DMS153 treated with DMSO at 0.1 percent for 48 hours (cell line): ENCODE measurements at regions not wholly inside any gene's neighbourhood (a gene's known extent, or its start where the extent isn't known, plus 50 kb on each side); places are given as distances from the start of the nearest gene placed in this dataset.
"Not testable (repeated sequence)": the region's sequence is repeated elsewhere in the genome, so short reads cannot be mapped to it uniquely, and the experiment has no call there.

Source experiments
- DNase-seq: peaks from one replicate; lab custom pipeline; 2025; ENCODE audit not compliant: unreplicated experiment; lab: John Stamatoyannopoulos, UW

DNA sequence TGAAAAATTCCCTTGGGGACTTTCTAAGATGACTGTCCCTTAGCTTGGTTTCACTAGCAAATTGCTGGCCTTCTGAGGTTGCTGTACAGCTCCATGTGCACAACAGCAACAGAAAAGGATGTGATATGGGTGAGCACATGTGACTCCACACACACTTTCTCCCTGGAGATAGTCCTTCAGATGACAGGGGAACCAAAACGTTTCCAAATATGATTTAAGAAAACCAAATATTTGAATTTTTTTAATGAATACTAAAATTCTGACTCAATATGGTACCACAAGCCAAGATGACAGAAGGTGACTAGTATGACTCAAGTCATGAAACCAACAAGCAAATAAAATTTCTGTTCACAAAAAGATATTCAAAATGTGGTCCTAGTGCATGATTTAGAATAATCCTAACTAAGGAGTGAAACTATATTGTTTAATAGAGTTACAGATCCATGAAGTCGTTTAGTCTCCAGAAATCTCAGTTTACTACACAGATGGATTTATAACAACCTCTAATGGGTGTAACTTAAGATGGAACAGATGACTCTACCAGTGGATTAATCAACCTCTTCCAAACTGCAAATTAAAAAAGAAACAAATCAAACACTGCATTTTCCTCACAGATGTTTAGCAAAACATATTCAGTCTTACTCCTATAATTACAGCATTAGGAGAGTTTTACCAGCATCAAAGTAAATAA lies 144.8 kb upstream of the PIK3R1 start:
- DNase-seq, result no peak

DNA sequence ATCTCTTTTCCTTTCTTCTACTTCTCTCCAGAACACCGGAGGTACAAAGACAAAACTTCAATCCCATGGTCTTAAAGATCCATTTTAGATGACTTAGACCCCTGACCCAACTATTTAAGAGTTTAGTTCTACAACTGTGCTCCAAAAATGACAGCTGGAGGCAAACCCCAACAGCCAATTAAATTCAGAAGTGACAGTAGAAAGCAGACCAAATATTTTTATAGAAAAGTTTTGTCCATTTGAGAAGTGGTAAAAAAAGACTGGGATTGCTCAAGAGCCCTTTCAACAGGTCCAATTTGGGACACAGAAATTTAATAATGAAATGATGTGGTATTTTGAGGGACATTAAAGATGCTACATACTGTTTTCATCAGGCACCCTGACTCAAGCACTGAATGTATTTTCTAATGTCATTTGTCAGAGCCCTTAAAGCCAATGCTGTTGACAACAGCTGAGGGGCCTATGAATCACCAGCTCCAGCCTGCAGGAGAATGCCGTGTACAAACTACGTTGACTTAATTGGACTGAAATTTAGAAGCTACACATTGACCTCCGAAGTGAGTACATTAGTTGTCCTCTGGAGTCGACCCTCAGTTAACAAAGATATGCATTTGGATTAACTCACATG lies 147.5 kb upstream of the PIK3R1 start:
- DNase-seq, result no peak

DNA sequence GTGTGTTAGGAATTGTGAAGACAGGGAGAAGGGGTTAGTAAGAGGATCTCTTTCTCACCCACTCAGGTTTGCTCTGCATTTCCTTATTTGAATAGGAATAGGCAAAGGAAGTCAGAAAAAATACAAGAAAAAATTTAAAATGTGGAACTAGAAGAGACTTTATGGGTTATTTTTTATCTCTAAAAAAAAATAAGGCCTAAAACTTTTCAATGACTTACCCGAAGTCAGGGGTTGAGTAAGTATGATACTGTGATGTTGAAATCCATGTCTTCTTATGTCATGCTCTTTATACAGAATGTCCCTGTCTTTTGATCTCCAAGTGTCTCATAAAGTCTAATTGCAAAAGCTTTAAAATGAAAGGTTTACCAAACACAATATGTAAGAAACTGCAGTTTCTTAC lies 148.3 kb upstream of the PIK3R1 start:
- DNase-seq, result no peak

DNA sequence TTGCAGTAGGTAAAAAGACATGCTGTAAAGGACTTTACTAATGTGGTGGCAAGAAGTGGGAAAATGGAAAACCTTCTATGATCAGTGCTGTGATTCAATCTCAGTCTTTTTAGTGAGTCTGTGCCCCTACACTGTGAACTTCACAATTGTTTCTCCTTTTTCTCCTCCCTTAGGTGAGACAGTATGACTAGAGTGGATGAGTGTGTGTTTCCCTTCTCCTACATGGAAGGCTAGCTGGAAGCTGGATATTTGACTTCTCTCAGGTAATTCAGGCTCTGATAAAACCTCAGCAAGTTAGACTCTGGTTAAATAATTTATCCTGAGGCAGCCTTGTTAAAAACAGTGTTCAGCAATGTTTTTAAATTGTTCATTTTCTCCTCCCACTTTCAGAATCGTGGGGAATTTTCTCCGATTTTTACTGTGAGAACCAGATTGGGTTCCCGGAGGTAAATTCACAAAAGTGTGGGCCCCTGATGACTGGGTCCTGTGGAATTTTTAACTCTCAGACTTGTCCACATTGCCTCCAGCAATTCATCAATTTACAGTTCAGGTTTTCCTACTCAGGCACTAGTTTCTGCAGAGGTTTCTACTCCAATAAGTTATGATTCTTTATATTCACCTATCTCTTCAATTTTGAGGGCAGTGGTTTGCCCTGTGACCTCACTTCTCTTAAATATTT lies 149.1 kb upstream of the PIK3R1 start:
- DNase-seq, result no peak

DNA sequence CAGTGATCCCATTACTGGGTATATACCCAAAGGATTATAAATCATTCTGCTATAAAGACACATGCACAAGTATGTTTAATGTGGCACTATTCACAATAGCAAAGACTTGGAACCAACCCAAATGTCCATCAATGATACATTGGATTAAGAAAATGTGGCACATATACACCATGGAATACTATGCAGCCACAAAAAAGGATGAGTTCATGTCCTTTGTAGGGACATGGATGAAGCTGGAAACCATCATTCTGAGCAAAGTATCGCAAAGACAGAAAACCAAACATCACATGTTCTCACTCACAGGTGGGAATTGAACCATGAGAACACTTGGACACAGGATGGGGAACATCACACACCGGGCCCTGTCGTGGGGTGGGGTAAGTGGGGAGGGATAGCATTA lies 150.2 kb upstream of the PIK3R1 start:
- DNase-seq, result not testable (repeated sequence)

DNA sequence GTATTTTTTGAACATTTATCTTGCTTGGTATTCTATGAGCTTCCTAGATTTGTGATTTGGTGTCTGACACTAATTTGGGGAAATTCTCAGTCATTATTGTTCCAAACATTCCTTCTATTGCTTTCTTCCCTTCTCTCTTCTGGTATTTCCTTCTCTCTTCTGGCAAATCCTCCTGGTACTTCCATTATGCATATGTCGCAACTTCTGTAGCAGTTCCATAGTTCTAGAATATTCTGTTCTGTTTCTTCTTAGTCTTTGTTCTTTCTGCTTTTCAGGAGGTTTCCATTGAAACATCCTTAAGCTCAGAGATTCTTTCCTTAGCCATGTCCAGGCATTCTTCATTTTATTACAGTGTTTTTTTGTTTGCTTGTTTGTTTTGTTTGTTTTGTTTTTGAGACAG lies 155.2 kb upstream of the PIK3R1 start:
- DNase-seq, result no peak

DNA sequence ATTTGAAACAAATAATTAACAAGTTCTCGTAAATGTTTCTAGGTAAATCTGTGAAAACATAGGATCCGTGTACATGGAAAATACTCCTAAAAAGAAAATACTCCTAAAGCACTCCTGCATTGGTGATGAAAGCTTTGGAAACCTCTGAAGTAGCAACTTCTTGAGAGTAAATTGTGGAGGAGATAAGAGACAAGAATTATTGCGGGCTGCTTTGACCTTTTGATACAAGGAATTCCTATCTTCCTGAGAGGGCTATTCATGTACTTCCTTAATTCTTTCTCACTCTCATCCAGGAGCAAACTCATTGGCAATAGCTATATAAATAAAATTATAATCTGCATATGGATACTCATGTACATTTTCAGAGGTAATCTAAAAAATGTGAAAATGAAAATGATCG lies 158.4 kb upstream of the PIK3R1 start:
- no peak for DNase-seq

DNA sequence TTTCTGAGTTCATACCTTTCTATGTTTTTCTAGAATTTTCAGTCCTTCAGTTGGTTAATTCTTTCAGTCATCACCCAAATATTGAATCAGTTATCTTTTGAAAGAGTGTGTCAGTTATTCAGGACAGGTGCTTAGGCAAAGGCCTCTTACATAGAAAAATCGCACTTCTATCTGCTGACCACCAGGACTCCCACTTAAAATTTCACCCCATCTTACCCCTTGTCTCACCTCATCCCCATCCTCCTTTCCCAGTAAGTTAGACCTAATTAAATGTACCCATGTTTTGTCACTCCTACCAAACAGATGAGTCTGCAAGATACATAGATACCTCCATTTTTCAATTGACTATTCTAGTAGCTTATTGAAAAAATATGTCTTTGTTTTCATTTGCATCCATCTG lies 159.9 kb upstream of the PIK3R1 start:
- DNase-seq, result no peak

DNA sequence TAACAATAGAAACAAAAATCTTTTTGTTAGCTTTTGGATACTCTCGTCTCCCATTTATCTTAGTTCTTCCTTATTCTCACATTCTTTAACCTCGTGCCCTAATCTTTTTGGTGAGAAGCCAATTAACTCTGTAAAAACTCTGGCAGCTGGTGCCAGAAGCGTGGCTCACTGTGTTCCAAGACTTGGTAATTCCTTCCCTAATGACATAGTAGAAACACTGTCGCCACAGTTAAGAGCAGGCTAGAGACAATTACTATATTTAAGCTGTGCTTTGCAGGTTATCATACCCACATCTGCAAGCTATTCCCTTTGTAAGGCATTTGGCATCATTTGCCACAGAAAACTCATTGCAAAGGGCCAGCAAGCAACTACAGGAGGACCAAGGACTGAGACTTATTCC lies 160.9 kb upstream of the PIK3R1 start:
- no peak for DNase-seq

DNA sequence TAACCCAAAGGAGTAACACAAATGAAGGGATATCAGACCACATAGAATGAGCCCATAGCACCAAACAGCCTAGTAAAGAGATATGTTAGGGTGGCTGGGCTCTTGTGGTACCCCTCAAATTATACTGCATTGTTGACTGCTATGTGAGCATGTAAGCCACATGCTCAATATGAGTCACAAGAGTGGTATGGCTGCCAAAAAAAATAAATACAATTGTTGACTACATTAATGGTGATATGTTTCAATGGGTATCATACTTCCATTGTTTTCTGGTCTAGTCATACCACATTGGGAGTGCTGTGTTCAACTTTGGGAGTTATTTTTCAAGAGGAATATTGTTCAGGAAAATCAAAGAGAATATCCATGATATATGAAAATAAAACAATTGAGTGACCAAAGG lies 162.4 kb upstream of the PIK3R1 start:
- DNase-seq, result no peak

DNA sequence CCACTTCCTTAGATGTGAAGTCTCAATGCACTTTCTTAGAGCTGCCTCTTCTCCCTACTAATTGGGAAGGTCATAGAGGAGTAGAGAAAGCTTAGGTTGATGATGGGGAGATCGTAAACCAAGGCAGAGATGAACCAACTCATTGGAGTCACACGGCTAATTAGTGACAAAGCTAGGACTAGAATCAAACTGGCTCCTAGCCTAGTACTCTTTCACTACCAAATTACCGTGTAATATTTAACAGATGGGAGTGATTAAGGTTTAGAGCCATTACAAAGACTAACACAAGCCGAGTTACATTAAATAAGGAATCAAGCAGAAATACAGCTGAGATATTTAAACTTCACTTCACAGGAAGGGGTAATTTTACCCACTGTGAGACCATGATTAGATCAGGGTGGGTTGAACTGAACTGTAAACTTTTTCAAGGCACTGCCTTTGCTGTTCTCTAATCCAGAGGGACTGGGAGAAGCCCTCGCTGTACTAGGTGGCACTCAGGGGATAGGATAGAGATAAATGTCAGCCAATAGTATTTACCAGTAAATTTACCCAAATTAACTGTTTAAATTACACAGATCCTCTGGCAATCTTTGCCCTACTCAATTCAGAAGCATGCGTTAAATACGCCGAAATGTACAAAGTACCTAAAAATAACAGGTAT lies 166.4 kb upstream of the PIK3R1 start:
- no peak for DNase-seq

DNA sequence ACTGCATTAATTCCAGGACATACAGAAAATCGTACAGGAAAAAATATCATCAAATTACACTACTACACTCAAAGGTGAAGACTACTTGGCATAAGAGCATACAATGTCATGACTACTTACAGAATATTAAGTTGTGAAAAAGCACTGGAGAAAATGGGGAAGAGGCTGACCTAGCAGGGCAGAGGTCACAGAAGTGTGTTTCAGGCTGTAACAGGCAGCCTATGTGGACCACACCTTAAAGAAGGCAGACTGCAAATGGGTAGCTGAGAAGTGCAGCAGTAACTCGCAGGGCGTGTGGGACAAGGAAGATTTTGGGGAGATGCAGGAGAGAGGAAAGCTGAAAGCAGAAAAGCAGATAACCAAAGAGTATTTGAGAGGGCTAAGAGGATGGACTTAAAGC lies 167.0 kb upstream of the PIK3R1 start:
- no peak for DNase-seq

DNA sequence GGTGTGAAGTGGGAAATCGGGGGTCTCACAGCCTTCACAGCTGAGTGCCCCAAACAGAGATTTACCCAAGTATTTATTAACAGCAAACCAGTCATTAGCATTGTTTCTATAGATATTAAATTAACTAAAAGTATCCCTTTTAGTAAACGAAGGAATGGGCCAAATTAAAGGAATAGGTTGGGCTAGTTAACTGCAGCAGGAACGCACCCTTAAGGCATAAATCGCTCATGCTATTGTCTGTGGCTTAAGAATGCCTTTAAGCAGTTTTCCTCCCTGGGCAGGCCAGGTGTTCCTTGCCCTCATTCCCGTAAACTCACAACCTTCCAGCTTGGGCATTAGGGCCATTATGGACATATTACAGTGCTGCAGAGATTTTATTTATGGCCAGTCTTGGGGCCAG lies 167.5 kb upstream of the PIK3R1 start:
- not testable (repeated sequence) for DNase-seq

DNA sequence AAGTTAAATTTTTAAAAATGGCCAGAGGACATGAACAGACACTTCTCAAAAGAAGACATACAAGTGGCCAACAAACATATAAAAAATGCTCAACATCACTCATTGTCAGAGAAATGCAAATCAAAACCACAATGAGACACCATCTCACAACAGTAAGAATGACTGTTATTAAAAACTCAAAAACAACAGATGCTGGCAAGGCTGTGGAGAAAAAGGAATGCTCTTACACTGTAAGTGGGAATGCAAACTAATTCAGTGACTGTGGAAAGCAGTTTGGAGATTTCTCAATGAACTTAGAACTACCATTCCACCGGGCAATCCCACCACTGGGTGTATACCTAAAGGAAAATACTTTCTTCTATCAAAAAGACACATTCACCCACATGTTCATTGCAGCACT lies 168.5 kb upstream of the PIK3R1 start:
- DNase-seq, result no peak

DNA sequence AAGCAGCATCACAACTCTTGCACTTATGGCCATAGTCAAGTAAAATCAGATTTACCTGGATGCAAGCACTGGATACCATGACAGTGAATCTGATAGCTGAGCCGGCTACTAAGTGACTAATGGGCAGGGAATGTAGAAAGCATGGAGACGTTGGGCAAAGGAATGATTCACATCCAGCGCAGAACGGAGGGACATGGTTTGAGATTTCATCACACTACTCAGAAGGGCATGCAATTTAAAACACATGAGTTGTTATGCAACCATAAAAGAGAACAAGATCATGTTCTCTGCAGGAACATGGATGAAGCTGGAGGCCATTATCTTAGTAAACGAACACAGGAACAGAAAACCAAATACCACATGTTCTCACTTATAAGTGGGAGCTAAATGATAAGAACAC lies 169.1 kb upstream of the PIK3R1 start:
- no peak for DNase-seq

DNA sequence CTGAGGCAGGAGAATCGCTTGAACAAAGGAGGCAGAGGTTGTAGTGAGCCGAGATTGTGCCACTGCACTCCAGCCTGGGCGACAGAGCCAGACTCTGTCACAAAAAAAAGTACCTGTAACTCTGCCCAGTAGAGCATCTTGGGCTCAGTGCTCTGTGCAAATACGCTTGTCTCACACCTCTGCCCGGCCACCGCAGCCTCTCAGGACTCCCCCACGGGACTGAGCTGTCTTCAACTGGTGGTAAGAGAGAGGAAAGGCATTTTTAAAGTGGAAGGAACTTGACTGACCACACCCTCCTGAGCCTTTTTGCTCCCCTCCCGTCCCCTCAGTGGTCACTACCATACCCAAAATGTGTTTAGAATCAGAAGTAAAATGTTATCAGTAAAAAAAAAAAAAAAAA lies 174.3 kb upstream of the PIK3R1 start:
- no peak for DNase-seq

DNA sequence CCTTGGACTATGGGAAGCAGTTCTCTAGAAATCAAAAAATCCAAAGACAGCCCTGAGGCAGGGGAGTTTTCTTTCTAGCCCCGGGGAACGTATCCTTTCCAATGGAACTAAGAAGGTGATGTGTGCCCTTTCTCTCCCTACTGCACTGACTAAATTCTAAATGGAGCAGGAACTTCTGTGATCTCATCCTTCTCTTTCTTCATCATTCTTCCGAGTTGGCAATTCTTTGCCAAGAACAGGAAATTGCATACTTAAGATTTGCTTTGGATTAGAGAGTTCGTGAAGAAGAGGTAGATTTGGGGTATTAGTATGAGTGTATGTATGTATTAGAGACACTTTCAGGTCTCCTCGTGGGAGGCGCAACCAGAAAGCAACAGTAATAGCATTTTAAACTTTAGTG lies 178.0 kb upstream of the PIK3R1 start:
- no peak for DNase-seq

DNA sequence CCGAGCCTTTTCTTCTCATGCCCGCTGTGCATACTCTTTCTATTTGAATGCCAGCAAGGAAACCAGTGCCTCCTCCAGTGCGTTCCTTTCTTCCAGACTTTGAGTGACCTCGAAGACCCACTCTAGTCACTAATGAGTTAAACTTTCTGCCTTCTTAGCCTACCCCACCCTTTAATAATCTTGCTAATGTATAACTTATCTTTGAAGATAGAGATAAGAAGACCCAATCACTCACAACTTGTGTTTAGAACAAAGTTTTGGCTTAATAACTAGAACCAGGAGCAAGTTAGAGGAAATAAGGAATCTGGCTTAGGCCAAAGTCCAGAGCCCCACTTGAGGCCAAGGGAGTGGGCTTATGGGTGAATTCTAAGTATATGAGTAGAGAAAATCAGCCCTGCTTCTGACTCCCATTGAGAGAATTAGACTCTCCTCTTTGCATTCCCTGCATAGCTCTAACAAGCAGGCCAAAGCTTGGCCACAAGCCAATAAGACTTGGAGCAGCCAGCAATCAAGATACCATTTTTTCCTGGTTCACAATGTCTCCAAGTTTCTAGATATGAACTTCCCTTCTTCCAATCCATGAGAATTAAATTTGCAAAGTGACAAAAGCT lies 181.5 kb upstream of the PIK3R1 start:
- DNase-seq, result no peak

DNA sequence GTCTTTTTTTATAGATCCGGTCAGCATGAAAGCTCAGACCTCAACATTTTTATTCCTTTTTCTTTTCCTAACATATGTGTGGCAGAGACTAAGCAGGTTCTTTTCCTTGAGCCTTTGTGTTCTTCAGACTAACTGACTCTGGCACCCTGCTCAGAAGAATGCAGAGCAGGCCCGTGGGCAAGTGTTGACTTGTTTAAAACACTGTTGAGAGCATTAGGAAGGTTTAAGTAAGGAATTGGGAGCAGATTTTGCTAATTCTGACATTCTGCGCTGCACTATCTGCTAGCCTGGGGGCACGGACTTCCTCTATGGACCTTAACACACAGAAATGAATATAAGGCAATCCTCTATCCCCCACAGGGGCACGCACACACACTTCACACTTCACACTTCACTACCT lies 182.5 kb upstream of the PIK3R1 start:
- no peak for DNase-seq

DNA sequence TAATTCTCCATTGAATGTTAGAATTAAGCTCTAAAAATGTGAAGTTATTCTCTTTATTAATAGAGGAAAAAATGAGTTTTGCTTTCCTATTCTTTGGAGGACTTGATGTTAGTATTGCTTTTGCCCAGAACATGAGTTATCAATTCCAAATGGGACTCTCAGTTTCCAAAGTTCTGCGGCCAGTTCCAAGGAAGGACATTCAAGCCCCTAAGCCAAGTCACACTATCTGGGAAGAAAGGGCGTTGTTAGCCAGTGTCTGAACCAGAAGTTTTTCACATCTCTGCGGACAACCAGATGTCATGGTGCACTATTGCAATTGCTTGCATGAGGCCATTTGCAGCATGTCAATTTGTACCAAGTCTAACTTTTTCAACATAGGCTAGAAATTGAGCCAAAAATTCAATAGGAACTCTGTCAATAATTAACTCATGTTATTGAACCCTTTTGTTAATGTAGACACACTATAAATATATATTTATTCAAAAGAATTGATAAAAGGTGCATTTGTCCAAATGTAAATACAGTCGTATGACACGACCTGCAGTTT lies 183.3 kb upstream of the PIK3R1 start:
- no peak for DNase-seq

DNA sequence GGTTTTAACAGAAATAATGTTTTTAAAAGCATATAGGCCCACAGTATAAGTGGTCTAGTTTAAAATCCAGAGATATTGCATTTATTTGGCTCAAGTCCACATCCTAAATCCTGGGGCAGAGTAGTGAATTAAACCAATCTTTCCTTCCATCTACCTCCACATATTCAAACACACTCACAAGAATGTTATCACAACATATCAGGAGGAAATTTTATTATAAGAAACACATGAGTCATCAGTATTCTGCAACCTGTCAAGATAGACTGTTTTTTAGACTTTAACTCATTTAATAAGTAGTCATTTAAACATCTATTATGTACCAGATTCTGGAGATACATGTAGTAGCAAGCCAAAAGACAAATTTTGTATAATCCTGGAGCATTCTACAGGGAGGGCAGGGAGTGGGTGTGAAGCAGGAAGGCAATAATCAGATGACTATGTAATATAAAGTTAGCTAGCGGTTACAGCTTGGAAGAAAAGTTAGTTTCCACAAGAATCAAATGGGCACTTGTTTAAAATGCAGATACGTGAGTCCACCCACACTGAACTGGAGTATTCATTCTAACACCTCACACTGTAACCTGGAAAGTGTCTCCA lies 187.3 kb upstream of the PIK3R1 start:
- DNase-seq, result no peak
